ENCODE measurements at regions not wholly inside any gene's neighbourhood (a gene's known extent, or its start where the extent isn't known, plus 50 kb on each side); places are given as distances from the start of the nearest gene placed in this dataset.

GRCh38 chr9:30197453-30197852, 2187.0 kb upstream of the ACO1 start:
- Histone ChIP-seq H3K4me2 (ENCODE audit: low read depth, low read length) (no peak overlapping the region), H3K9ac (ENCODE audit: insufficient read depth, low read depth, low read length) (no peak overlapping the region), H3K4me3 (replicated peaks in 1 of 3; ENCODE audit: insufficient read depth in 1 of 3, low read depth in 2 of 3, low read length in 3 of 3) (no peak overlapping the region), H3K36me3 (replicated peaks in 1 of 2; ENCODE audit: control insufficient read depth in 1 of 2, insufficient read depth in 2 of 2, low read length in 2 of 2) (no peaks in the 10 kb centered on the region), H3K9me3 (ENCODE audit: low read length) (peaks cover 9% of the 10 kb centered on the region; the same call in 1 of the 2 replicates), H2AFZ (ENCODE audit: low read length) (no peak overlapping the region), H3K27me3 (ENCODE audit: control insufficient read depth in 1 of 2, insufficient read depth in 2 of 2, low read length in 2 of 2) (no peaks in the 10 kb centered on the region), H4K20me1 (ENCODE audit: insufficient read depth, low read length) (no peaks in the 10 kb centered on the region), H3K79me2 (ENCODE audit: insufficient read depth, low read length) (no peaks in the 10 kb centered on the region), H3K4me1 (ENCODE audit: insufficient read depth, low read length) (no peaks in the 10 kb centered on the region), H3K27ac (ENCODE audit: extremely low read length, insufficient read depth, low read length) (no peak overlapping the region)
- ChIA-PET CTCF (ENCODE audit: low intra/inter-chr PET ratio, low total read pairs) (no interaction called here), POLR2A (no interaction called here)
- no peak for FAIRE-seq
- intact Hi-C loops (cut with micrococcal nuclease; ENCODE audit: unreplicated experiment) (no loop called here), in situ Hi-C loops (cut with HindIII; ENCODE audit: extremely low pct_ligation_motif_present, low pct_unique_long_range_greater_than_20kb) (no loop called here)
- no peak for ATAC-seq
- BruUV-seq (replicated peaks) = no TSS peak
- DNase-seq (ENCODE audit: low spot score) = no peak
- no peak for TF ChIP-seq ZNF441 (CRISPR knock-in tag; IDR thresholded peaks at IDR 0.05; ENCODE audit: borderline replicate concordance)
- no peak for TF ChIP-seq ZFP37 (CRISPR knock-in tag; IDR thresholded peaks at IDR 0.05; ENCODE audit: borderline replicate concordance)
- no peak for TF ChIP-seq TFDP1 (CRISPR knock-in tag; IDR thresholded peaks at IDR 0.05; ENCODE audit: borderline replicate concordance)
- TF ChIP-seq NAIF1 (CRISPR knock-in tag; IDR thresholded peaks at IDR 0.05; ENCODE audit: borderline replicate concordance) = no peak
- TF ChIP-seq PRDM15 (CRISPR knock-in tag; IDR thresholded peaks at IDR 0.05) = no peak
